ENCODE measurements at regions not wholly inside any gene's neighbourhood (a gene's known extent, or its start where the extent isn't known, plus 50 kb on each side); places are given as distances from the start of the nearest gene placed in this dataset.

DNA sequence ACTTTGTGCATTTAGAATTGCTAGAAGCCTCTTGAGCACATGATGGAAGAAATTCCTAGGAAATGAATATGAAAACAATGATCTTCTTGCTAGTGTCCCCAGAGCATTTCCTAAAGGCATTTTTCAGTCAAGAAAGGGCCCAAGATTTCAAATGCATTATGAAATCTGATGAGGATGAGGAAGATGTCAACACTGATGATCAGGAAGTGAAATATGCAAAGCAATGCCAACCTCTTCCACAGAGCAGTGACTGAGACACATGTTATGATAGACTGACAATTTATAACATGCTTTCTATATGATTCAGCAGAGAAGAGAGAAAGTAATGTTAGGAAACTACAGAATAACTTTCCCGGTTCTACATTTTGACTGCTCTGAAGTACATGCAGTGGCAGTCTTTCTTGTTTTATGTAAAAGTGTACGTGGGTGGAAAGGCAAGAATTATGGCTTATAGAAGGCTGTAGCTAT, 859.1 kb upstream of the GOT2 start (continued):
- TF ChIP-seq, protein P1, sequence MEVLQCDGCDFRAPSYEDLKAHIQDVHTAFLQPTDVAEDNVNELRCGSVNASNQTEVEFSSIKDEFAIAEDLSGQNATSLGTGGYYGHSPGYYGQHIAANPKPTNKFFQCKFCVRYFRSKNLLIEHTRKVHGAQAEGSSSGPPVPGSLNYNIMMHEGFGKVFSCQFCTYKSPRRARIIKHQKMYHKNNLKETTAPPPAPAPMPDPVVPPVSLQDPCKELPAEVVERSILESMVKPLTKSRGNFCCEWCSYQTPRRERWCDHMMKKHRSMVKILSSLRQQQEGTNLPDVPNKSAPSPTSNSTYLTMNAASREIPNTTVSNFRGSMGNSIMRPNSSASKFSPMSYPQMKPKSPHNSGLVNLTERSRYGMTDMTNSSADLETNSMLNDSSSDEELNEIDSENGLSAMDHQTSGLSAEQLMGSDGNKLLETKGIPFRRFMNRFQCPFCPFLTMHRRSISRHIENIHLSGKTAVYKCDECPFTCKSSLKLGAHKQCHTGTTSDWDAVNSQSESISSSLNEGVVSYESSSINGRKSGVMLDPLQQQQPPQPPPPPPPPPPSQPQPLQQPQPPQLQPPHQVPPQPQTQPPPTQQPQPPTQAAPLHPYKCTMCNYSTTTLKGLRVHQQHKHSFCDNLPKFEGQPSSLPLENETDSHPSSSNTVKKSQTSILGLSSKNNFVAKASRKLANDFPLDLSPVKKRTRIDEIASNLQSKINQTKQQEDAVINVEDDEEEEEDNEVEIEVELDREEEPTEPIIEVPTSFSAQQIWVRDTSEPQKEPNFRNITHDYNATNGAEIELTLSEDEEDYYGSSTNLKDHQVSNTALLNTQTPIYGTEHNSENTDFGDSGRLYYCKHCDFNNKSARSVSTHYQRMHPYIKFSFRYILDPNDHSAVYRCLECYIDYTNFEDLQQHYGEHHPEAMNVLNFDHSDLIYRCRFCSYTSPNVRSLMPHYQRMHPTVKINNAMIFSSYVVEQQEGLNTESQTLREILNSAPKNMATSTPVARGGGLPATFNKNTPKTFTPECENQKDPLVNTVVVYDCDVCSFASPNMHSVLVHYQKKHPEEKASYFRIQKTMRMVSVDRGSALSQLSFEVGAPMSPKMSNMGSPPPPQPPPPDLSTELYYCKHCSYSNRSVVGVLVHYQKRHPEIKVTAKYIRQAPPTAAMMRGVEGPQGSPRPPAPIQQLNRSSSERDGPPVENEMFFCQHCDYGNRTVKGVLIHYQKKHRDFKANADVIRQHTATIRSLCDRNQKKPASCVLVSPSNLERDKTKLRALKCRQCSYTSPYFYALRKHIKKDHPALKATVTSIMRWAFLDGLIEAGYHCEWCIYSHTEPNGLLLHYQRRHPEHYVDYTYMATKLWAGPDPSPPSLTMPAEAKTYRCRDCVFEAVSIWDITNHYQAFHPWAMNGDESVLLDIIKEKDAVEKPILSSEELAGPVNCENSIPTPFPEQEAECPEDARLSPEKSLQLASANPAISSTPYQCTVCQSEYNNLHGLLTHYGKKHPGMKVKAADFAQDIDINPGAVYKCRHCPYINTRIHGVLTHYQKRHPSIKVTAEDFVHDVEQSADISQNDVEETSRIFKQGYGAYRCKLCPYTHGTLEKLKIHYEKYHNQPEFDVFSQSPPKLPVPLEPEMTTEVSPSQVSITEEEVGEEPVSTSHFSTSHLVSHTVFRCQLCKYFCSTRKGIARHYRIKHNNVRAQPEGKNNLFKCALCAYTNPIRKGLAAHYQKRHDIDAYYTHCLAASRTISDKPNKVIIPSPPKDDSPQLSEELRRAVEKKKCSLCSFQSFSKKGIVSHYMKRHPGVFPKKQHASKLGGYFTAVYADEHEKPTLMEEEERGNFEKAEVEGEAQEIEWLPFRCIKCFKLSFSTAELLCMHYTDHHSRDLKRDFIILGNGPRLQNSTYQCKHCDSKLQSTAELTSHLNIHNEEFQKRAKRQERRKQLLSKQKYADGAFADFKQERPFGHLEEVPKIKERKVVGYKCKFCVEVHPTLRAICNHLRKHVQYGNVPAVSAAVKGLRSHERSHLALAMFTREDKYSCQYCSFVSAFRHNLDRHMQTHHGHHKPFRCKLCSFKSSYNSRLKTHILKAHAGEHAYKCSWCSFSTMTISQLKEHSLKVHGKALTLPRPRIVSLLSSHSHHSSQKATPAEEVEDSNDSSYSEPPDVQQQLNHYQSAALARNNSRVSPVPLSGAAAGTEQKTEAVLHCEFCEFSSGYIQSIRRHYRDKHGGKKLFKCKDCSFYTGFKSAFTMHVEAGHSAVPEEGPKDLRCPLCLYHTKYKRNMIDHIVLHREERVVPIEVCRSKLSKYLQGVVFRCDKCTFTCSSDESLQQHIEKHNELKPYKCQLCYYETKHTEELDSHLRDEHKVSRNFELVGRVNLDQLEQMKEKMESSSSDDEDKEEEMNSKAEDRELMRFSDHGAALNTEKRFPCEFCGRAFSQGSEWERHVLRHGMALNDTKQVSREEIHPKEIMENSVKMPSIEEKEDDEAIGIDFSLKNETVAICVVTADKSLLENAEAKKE (CRISPR knock-in tag; IDR thresholded peaks at IDR 0.05): no peak

GRCh38 chr16:59591480-59591879, 857.4 kb upstream of the GOT2 start:
- H3K4me3 Mint-ChIP-seq: no peak overlapping the region
- Histone ChIP-seq H3K27me3 (ENCODE audit: insufficient read depth) (no peaks in the 10 kb centered on the region), H3F3A (replicated peaks; ENCODE audit: low read depth) (no peaks in the 10 kb centered on the region), H3K4me2 (no peak overlapping the region), H4K20me1 (replicated peaks; ENCODE audit: insufficient read depth) (no peaks in the 10 kb centered on the region), H3K4me1 (ENCODE audit: insufficient read depth) (no peaks in the 10 kb centered on the region), H3K36me3 (ENCODE audit: insufficient read depth) (no peaks in the 10 kb centered on the region), H3K27ac (ENCODE audit: low read depth) (no peak overlapping the region), H3K9me2 (ENCODE audit: insufficient read depth) (0 out of 2 replicates have a peak, but pooled peaks cover 3% of the 10 kb centered on the region), H3K79me2 (replicated peaks; ENCODE audit: insufficient read depth) (no peaks in the 10 kb centered on the region), H3K4me3 (no peak overlapping the region), H2AFZ (no peak overlapping the region)
- H3K4me1 Mint-ChIP-seq: no peaks in the 10 kb centered on the region
- no peak overlapping the region for H3K27ac Mint-ChIP-seq
- no peaks in the 10 kb centered on the region for H3K36me3 Mint-ChIP-seq (ENCODE audit: low read depth)
- DNase-seq (ENCODE audit: low spot score) (no peak), ATAC-seq (no peak)
- H3K27me3 Mint-ChIP-seq (ENCODE audit: insufficient read depth, low read depth, poor library complexity): no peaks in the 10 kb centered on the region
- peaks cover 2% of the 10 kb centered on the region; the same call in 2 of the 3 replicates for H3K9me3 Mint-ChIP-seq
- TF ChIP-seq, protein P1 (CRISPR knock-in tag; IDR thresholded peaks at IDR 0.05): no peak
- TF ChIP-seq NANOG (IDR thresholded peaks at IDR 0.05; ENCODE audit: borderline replicate concordance) (no peak), STAT1 (IDR thresholded peaks at IDR 0.05; ENCODE audit: unreplicated experiment) (no peak), ZNF331 (CRISPR knock-in tag; IDR thresholded peaks at IDR 0.05; ENCODE audit: low read depth) (no peak), CREB1 (CRISPR knock-in tag; IDR thresholded peaks at IDR 0.05; ENCODE audit: low read depth) (no peak)
- TF ChIP-seq, protein P2, sequence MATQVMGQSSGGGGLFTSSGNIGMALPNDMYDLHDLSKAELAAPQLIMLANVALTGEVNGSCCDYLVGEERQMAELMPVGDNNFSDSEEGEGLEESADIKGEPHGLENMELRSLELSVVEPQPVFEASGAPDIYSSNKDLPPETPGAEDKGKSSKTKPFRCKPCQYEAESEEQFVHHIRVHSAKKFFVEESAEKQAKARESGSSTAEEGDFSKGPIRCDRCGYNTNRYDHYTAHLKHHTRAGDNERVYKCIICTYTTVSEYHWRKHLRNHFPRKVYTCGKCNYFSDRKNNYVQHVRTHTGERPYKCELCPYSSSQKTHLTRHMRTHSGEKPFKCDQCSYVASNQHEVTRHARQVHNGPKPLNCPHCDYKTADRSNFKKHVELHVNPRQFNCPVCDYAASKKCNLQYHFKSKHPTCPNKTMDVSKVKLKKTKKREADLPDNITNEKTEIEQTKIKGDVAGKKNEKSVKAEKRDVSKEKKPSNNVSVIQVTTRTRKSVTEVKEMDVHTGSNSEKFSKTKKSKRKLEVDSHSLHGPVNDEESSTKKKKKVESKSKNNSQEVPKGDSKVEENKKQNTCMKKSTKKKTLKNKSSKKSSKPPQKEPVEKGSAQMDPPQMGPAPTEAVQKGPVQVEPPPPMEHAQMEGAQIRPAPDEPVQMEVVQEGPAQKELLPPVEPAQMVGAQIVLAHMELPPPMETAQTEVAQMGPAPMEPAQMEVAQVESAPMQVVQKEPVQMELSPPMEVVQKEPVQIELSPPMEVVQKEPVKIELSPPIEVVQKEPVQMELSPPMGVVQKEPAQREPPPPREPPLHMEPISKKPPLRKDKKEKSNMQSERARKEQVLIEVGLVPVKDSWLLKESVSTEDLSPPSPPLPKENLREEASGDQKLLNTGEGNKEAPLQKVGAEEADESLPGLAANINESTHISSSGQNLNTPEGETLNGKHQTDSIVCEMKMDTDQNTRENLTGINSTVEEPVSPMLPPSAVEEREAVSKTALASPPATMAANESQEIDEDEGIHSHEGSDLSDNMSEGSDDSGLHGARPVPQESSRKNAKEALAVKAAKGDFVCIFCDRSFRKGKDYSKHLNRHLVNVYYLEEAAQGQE (IDR thresholded peaks at IDR 0.05; ENCODE audit: unreplicated experiment): no peak
